Keratinocyte (primary cell): ENCODE measurements at regions not wholly inside any gene's neighbourhood (a gene's known extent, or its start where the extent isn't known, plus 50 kb on each side); places are given as distances from the start of the nearest gene placed in this dataset.

Experiments used
- DNase-seq: peaks from one replicate; pipeline ENCODE4 v3.0.0-alpha.2; 2011; ENCODE audit warnings: low read depth, missing footprints, low spot score
- FAIRE-seq: peaks from 2 replicates; lab custom pipeline; 2011; peaks lifted over from hg19 to GRCh38; lab: Jason Lieb, UNC
- H2AFZ ChIP-seq: 2 replicates; pipeline ENCODE4 v1.6.0; 2012; ENCODE audit warnings: low read length, control low read depth, inconsistent platforms; ENCODE audit not compliant: control insufficient read depth
- H3K27ac ChIP-seq: 2 replicates; pipeline ENCODE4 v1.5.1; 2011; ENCODE audit warnings: low read length; ENCODE audit not compliant: control insufficient read depth, insufficient read depth
- H3K27me3 ChIP-seq: 3 replicates; pipeline ENCODE4 v1.6.0; 2011; ENCODE audit warnings: low read length; ENCODE audit not compliant: control insufficient read depth, insufficient read depth; ENCODE audit errors: extremely low read depth
- H3K36me3 ChIP-seq, 2 experiments: 2 replicates in 1 of 2; 3 replicates in 1 of 2; pipeline ENCODE4 v1.5.1; 2011; ENCODE audit warnings: low read length in 2 of 2, mild to moderate bottlenecking in 1 of 2; ENCODE audit not compliant: control insufficient read depth in 2 of 2, insufficient read depth in 2 of 2; ENCODE audit errors: extremely low read depth in 1 of 2
- H3K4me1 ChIP-seq: 3 replicates; pipeline ENCODE4 v1.5.1; 2011; ENCODE audit warnings: low read length; ENCODE audit not compliant: control insufficient read depth, insufficient read depth; ENCODE audit errors: extremely low read depth
- H3K4me2 ChIP-seq: 3 replicates; pipeline ENCODE4 v1.6.0; 2011; ENCODE audit warnings: low read depth, low read length; ENCODE audit not compliant: control insufficient read depth, insufficient read depth; ENCODE audit errors: extremely low read depth
- H3K4me3 ChIP-seq, 3 experiments: fragments of 200-600 bp in 1 of 3; sonication (generic) in 1 of 3; 2 replicates in 2 of 3; 3 replicates in 1 of 3; pipeline ENCODE4 v1.5.1; 2011 to 2016; ENCODE audit warnings: low read length in 3 of 3, mild to moderate bottlenecking in 3 of 3, control low read depth in 2 of 3, inconsistent platforms in 1 of 3, low read depth in 1 of 3, mixed read lengths in 1 of 3, mixed run types in 1 of 3, moderate library complexity in 1 of 3; ENCODE audit not compliant: control insufficient read depth in 2 of 3, insufficient read depth in 2 of 3; ENCODE audit errors: extremely low read depth in 1 of 3
- H3K79me2 ChIP-seq: 2 replicates; pipeline ENCODE4 v1.6.0; 2012; ENCODE audit warnings: low read length; ENCODE audit not compliant: control insufficient read depth, insufficient read depth
- H3K9ac ChIP-seq: 3 replicates; pipeline ENCODE4 v1.6.0; 2011; ENCODE audit warnings: low read length; ENCODE audit not compliant: control insufficient read depth, insufficient read depth; ENCODE audit errors: extremely low read depth
- H3K9me1 ChIP-seq: 3 replicates; pipeline ENCODE4 v1.6.0; 2011; ENCODE audit warnings: low read length; ENCODE audit not compliant: control insufficient read depth, insufficient read depth; ENCODE audit errors: extremely low read depth
- H3K9me3 ChIP-seq: 2 replicates; pipeline ENCODE4 v1.5.1; 2012; ENCODE audit warnings: low read depth, low read length; ENCODE audit not compliant: control insufficient read depth
- H4K20me1 ChIP-seq: 3 replicates; pipeline ENCODE4 v1.6.0; 2011; ENCODE audit warnings: low read length; ENCODE audit not compliant: control insufficient read depth, insufficient read depth; ENCODE audit errors: extremely low read depth
- CTCF ChIP-seq, 3 experiments: IDR thresholded peaks in 1 of 3; conservative IDR thresholded peaks in 1 of 3; optimal IDR thresholded peaks in 1 of 3; 2 replicates in 2 of 3; 3 replicates in 1 of 3; pipeline versions ENCODE3 to v1.5.1; 2011; ENCODE audit warnings: low read length in 3 of 3, mild to moderate bottlenecking in 3 of 3, moderate library complexity in 2 of 3, control low read depth in 1 of 3, inconsistent platforms in 1 of 3; ENCODE audit not compliant: insufficient read depth in 2 of 3; ENCODE audit errors: extremely low read depth in 1 of 3
- EZH2 ChIP-seq: IDR thresholded peaks from one replicate; pipeline ENCODE4 v1.6.1; 2012; ENCODE audit warnings: inconsistent platforms, mild to moderate bottlenecking, low read length, moderate library complexity
- dilution Hi-C: fragments of 300-500 bp; cut with MboI; formaldehyde crosslinking; loops from one replicate; pipeline ENCODE4 v1.7.0; 2020; ENCODE audit warnings: low sequenced_read_pairs; ENCODE audit not compliant: extremely low pct_ligation_motif_present

- dilution Hi-C loops = loop anchor here (25.0 kb wide), 1 partner anchor 106 kb away; the partner anchor contains the start of gene TMEM270
- no peak for FAIRE-seq
These were observed 59.5 kb upstream of the ELN start for GRCh38 chr7:73968487-73968886.

GRCh38 chr7:73969991-73970390 lies 58.0 kb upstream of the ELN start:
- no peak for TF ChIP-seq EZH2
- TF ChIP-seq CTCF (optimal IDR thresholded peaks at IDR 0.05 in 1 of 3, IDR thresholded peaks at IDR 0.05 in 1 of 3, conservative IDR thresholded peaks at IDR 0.05 in 1 of 3; ENCODE audit: extremely low read depth in 1 of 3, insufficient read depth in 2 of 3, low read length in 3 of 3) = no peak
- H3K9ac ChIP-seq = no peak overlapping the region
- DNase-seq (no peak), FAIRE-seq (no peak)
- H3K27ac ChIP-seq = no peak overlapping the region
- H3K4me2 ChIP-seq = no peak overlapping the region
- no peaks in the 10 kb centered on the region for H3K9me1 ChIP-seq
- no peaks in the 10 kb centered on the region for H3K79me2 ChIP-seq
- no peaks in the 10 kb centered on the region for H3K9me3 ChIP-seq
- H3K27me3 ChIP-seq = peaks cover 4% of the 10 kb centered on the region
- no peaks in the 10 kb centered on the region for H4K20me1 ChIP-seq
- H3K4me1 ChIP-seq = no peaks in the 10 kb centered on the region
- H3K4me3 ChIP-seq = no peak overlapping the region
- no peak overlapping the region for H2AFZ ChIP-seq
- H3K36me3 ChIP-seq = no peaks in the 10 kb centered on the region
- dilution Hi-C loops = loop anchor here (25.0 kb wide), 1 partner anchor 108 kb away; the partner anchor contains the start of gene TMEM270

More at GRCh38 chr7:73968487-73968886, 59.5 kb upstream of the ELN start:
- Histone ChIP-seq H3K27me3 (peaks cover 4% of the 10 kb centered on the region), H3K4me1 (no peaks in the 10 kb centered on the region), H3K79me2 (no peaks in the 10 kb centered on the region), H2AFZ (no peak overlapping the region), H3K36me3 (no peaks in the 10 kb centered on the region), H3K4me2 (no peak overlapping the region), H3K9ac (no peak overlapping the region), H3K27ac (no peak overlapping the region), H4K20me1 (no peaks in the 10 kb centered on the region), H3K4me3 (no peak overlapping the region), H3K9me3 (no peaks in the 10 kb centered on the region), H3K9me1 (no peaks in the 10 kb centered on the region)
- no peak for DNase-seq
- TF ChIP-seq EZH2 = no peak
- no peak for TF ChIP-seq CTCF (optimal IDR thresholded peaks at IDR 0.05 in 1 of 3, IDR thresholded peaks at IDR 0.05 in 1 of 3, conservative IDR thresholded peaks at IDR 0.05 in 1 of 3; ENCODE audit: extremely low read depth in 1 of 3, insufficient read depth in 2 of 3, low read length in 3 of 3)
